RWPE2 (cell line): ENCODE measurements at regions not wholly inside any gene's neighbourhood (a gene's known extent, or its start where the extent isn't known, plus 50 kb on each side); places are given as distances from the start of the nearest gene placed in this dataset.

Experiments used
- ATAC-seq: fragments of 200-7000 bp; cut with Tn5 transposase; 3 replicates; pipeline ENCODE4 v1.9.1; 2021; ENCODE audit warnings: low read depth
- DNase-seq: peaks from one replicate; pipeline ENCODE4 v3.0.0-alpha.2; 2020; ENCODE audit warnings: low spot score
- H3K27ac ChIP-seq: fragments of 450-650 bp; 2 replicates; pipeline ENCODE4 v1.5.1; 2017; ENCODE audit warnings: mild to moderate bottlenecking; ENCODE audit not compliant: poor library complexity, severe bottlenecking
- H3K27me3 ChIP-seq: fragments of 250-450 bp; sonication (Bioruptor Pico); 2 replicates; pipeline ENCODE4 v1.5.1; 2021; ENCODE audit warnings: mild to moderate bottlenecking, moderate library complexity; ENCODE audit not compliant: insufficient read depth, poor library complexity, severe bottlenecking
- H3K36me3 ChIP-seq: fragments of 250-450 bp; sonication (Bioruptor Pico); 2 replicates; pipeline ENCODE4 v1.5.1; 2020; ENCODE audit warnings: low read depth, mild to moderate bottlenecking, moderate library complexity
- H3K4me1 ChIP-seq: fragments of 250-450 bp; sonication (Bioruptor Pico); 2 replicates; pipeline ENCODE4 v1.5.1; 2021; ENCODE audit warnings: mild to moderate bottlenecking, moderate library complexity; ENCODE audit not compliant: insufficient read depth, poor library complexity, severe bottlenecking
- H3K4me3 ChIP-seq: fragments of 250-450 bp; sonication (Bioruptor Pico); 2 replicates; pipeline ENCODE4 v1.5.1; 2021; ENCODE audit warnings: mild to moderate bottlenecking, moderate library complexity; ENCODE audit not compliant: severe bottlenecking
- H3K9me3 ChIP-seq: fragments of 250-450 bp; sonication (Bioruptor Pico); 2 replicates; pipeline ENCODE4 v1.5.1; 2021; ENCODE audit warnings: mild to moderate bottlenecking, moderate library complexity; ENCODE audit not compliant: severe bottlenecking
- CTCF ChIP-seq: fragments of 450-650 bp; IDR thresholded peaks from one replicate; pipeline ENCODE4 v1.5.1; 2017; ENCODE audit warnings: mild to moderate bottlenecking, moderate library complexity; ENCODE audit not compliant: poor library complexity, severe bottlenecking

GRCh38 chr1:94316836-94317789, 79.7 kb upstream of the ARHGAP29 start:
- Histone ChIP-seq H3K4me1 (peaks cover 20% of the 10 kb centered on the region), H3K27ac (peak overlapping the region; percentile 30), H3K4me3 (no peak overlapping the region), H3K36me3 (no peaks in the 10 kb centered on the region), H3K27me3 (no peaks in the 10 kb centered on the region), H3K9me3 (no peaks in the 10 kb centered on the region)
- no peak for DNase-seq
- no peak for TF ChIP-seq CTCF
- peak; percentile 59 for ATAC-seq

- H3K27me3 ChIP-seq: no peaks in the 10 kb centered on the region
- H3K4me3 ChIP-seq: no peak overlapping the region
- peaks cover 13% of the 10 kb centered on the region for H3K4me1 ChIP-seq
- peak overlapping the region; percentile 30 for H3K27ac ChIP-seq
- no peak for TF ChIP-seq CTCF
- no peaks in the 10 kb centered on the region for H3K9me3 ChIP-seq
- ATAC-seq: no peak
- no peaks in the 10 kb centered on the region for H3K36me3 ChIP-seq
- DNase-seq: no peak
Observed at GRCh38 chr1:94316183-94316582, 78.8 kb upstream of the ARHGAP29 start.

- no peak for DNase-seq
- H3K27ac ChIP-seq: peak overlapping the region; percentile 30
- H3K4me1 ChIP-seq: peaks cover 13% of the 10 kb centered on the region
- H3K4me3 ChIP-seq: no peak overlapping the region
- TF ChIP-seq CTCF: no peak
- no peak for ATAC-seq
- H3K9me3 ChIP-seq: no peaks in the 10 kb centered on the region
- no peaks in the 10 kb centered on the region for H3K27me3 ChIP-seq
- H3K36me3 ChIP-seq: no peaks in the 10 kb centered on the region
Observed at GRCh38 chr1:94315552-94316116, 78.2 kb upstream of the ARHGAP29 start.

GRCh38 chr1:94314222-94314858, 77.0 kb upstream of the ARHGAP29 start:
- Histone ChIP-seq H3K27me3 (no peaks in the 10 kb centered on the region), H3K27ac (no peak overlapping the region), H3K9me3 (no peaks in the 10 kb centered on the region), H3K4me1 (peaks cover 11% of the 10 kb centered on the region), H3K36me3 (no peaks in the 10 kb centered on the region), H3K4me3 (no peak overlapping the region)
- DNase-seq (no peak), ATAC-seq (no peak)
- no peak for TF ChIP-seq CTCF
